Upper lobe of left lung (tissue), 6 donors: ENCODE measurements at regions not wholly inside any gene's neighbourhood (a gene's known extent, or its start where the extent isn't known, plus 50 kb on each side); places are given as distances from the start of the nearest gene placed in this dataset.

ENCODE experiments used
- ATAC-seq, 2 donors: fragments of 200-7000 bp; cut with Tn5 transposase; one replicate each; pipeline ENCODE4 v1.9.1; 2022; ENCODE audit warnings: mild to moderate bottlenecking in 2 of 2, moderate library complexity in 2 of 2; ENCODE audit not compliant: low FRiP score in 2 of 2
- DNase-seq, 2 donors: peaks; one replicate each; pipeline ENCODE4 v3.0.0-alpha.2; 2019 to 2020
- H3K27ac ChIP-seq, 4 donors: fragments of 200-600 bp; sonication (generic); one replicate each; pipeline ENCODE4 v1.5.1; 2016 to 2019
- H3K27me3 ChIP-seq, 4 donors: fragments of 200-600 bp; sonication (generic); one replicate each; pipeline ENCODE4 v1.5.1; 2017 to 2019
- H3K36me3 ChIP-seq, 4 donors: fragments of 200-600 bp; sonication (generic); one replicate each; pipeline ENCODE4 v1.5.1; 2016 to 2019
- H3K4me1 ChIP-seq, 4 donors: fragments of 200-600 bp; sonication (generic); one replicate each; pipeline ENCODE4 v1.5.1; 2018 to 2019
- H3K4me3 ChIP-seq, 4 donors: fragments of 200-600 bp; sonication (generic); one replicate each; pipeline ENCODE4 v1.5.1; 2017 to 2019; ENCODE audit warnings: mild to moderate bottlenecking in 2 of 4, moderate library complexity in 1 of 4
- H3K9me3 ChIP-seq, 4 donors: fragments of 200-600 bp; sonication (generic); one replicate each; pipeline ENCODE4 v1.5.1; 2018 to 2019
- CTCF ChIP-seq, 6 experiments: fragments of 450-650 bp in 4 of 6; fragments of 200-600 bp in 2 of 6; sonication (generic) in 2 of 6; IDR thresholded peaks; one replicate each; pipeline ENCODE4 v1.5.1; 2016 to 2019; ENCODE audit warnings: antibody characterized with exemption in 6 of 6
- EP300 ChIP-seq, 4 donors: sonication (generic); formaldehyde crosslinking; IDR thresholded peaks; one replicate each; pipeline ENCODE4 v1.5.1; 2017; ENCODE audit warnings: antibody characterized with exemption in 4 of 4, control low read depth in 2 of 4
- POLR2A ChIP-seq, 4 donors: fragments of 450-650 bp; IDR thresholded peaks; one replicate each; pipeline ENCODE4 v1.5.1; 2016 to 2017; ENCODE audit warnings: antibody characterized with exemption in 4 of 4, mild to moderate bottlenecking in 2 of 4
- POLR2AphosphoS5 ChIP-seq, 2 donors: sonication (generic); formaldehyde crosslinking; IDR thresholded peaks; one replicate each; pipeline ENCODE4 v1.5.1; 2017; ENCODE audit warnings: antibody characterized with exemption in 2 of 2
- WGBS, 2 donors: methylation state at CpG; one replicate each; pipeline ENCODE4 v1.1.5; 2017 to 2018; 5-methylcytosine and 5-hydroxymethylcytosine counted together
- donor health status: DM: no; HTN: no; CAD: no; lungs with moderate emphysema.
- donor health status: DM: no; HTN: yes; CAD: no; lungs with severe emphysema.

GRCh38 chr15:29942548-29942947 is 120.3 kb upstream of the TJP1 start:
- WGBS, 2 donors, result 78 to 82% methylated on average over 7 of the region's 7 CpGs
- Histone ChIP-seq H3K36me3 (no peaks in the 10 kb centered on the region), H3K27me3 (no peaks in the 10 kb centered on the region), H3K27ac (no peak overlapping the region), H3K4me3 (no peak overlapping the region), H3K9me3 (no peaks in the 10 kb centered on the region), H3K4me1 (no peaks in the 10 kb centered on the region)
- peak in 1 of 2 donors; percentile 43 for DNase-seq
- ATAC-seq, result no peak
- TF ChIP-seq POLR2AphosphoS5 (IDR thresholded peaks at IDR 0.05) (no peak), POLR2A (IDR thresholded peaks at IDR 0.05) (no peak), CTCF (IDR thresholded peaks at IDR 0.05) (no peak), EP300 (IDR thresholded peaks at IDR 0.05) (no peak)

DNA sequence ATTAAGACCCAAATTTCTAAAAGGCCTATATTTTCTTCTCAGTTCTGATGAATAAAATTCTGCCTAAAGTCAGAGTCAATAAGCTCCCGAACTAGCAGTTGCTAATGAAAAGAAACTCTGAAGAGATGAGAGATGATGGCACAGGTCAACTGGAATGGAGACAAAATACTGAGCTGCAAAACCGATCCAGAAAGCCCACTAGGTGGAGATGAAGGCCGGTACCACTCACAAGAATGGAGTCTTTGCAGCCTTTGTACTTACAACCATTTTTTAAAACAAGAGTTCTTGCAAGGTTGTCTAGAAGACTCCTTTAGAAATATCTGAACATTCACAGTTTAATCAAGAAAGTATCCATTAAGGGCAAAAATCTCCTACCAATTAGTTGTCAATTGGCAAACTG is 119.9 kb upstream of the TJP1 start:
- TF ChIP-seq POLR2A (IDR thresholded peaks at IDR 0.05), result no peak
- peak in 2 of 6 experiments; percentile 13 to 14 for TF ChIP-seq CTCF (IDR thresholded peaks at IDR 0.05)
- no peaks in the 10 kb centered on the region for H3K4me1 ChIP-seq
- DNase-seq (no peak), ATAC-seq (no peak)
- H3K9me3 ChIP-seq, result no peaks in the 10 kb centered on the region
- no peaks in the 10 kb centered on the region for H3K27me3 ChIP-seq
- no peak overlapping the region for H3K27ac ChIP-seq
- no peaks in the 10 kb centered on the region for H3K36me3 ChIP-seq
- 57 to 62% methylated on average over 3 of the region's 3 CpGs for WGBS, 2 donors
- no peak overlapping the region for H3K4me3 ChIP-seq

DNA sequence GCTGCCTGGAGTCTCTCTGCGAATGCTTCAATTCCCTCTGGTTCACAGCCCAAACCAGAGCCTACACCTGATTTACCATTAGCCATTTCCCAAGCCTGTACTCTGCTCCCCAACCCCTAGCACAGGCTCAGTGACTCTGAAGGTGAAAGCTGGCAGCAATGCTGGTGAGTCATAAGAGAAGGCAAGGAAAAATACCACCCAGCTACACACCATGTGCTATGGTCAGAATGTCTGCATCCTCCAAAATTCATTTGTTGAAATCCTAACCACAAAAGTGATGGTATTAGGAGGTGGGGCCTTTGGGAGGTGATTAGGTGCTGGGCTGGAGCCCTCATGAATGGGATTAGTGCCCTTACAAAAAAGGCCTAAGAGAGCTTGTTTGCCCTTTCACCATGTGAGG is 117.1 kb upstream of the TJP1 start:
- TF ChIP-seq POLR2AphosphoS5 (IDR thresholded peaks at IDR 0.05) (no peak), EP300 (IDR thresholded peaks at IDR 0.05) (no peak), CTCF (IDR thresholded peaks at IDR 0.05) (no peak), POLR2A (IDR thresholded peaks at IDR 0.05) (no peak)
- no peaks in the 10 kb centered on the region for H3K9me3 ChIP-seq
- no peaks in the 10 kb centered on the region for H3K4me1 ChIP-seq
- no peaks in the 10 kb centered on the region for H3K27me3 ChIP-seq
- WGBS, 2 donors, result 90 to 100% methylated on average over 1 of the region's 1 CpG
- DNase-seq (no peak), ATAC-seq (no peak)
- no peaks in the 10 kb centered on the region for H3K36me3 ChIP-seq
- H3K4me3 ChIP-seq, result no peak overlapping the region
- no peak overlapping the region for H3K27ac ChIP-seq

DNA sequence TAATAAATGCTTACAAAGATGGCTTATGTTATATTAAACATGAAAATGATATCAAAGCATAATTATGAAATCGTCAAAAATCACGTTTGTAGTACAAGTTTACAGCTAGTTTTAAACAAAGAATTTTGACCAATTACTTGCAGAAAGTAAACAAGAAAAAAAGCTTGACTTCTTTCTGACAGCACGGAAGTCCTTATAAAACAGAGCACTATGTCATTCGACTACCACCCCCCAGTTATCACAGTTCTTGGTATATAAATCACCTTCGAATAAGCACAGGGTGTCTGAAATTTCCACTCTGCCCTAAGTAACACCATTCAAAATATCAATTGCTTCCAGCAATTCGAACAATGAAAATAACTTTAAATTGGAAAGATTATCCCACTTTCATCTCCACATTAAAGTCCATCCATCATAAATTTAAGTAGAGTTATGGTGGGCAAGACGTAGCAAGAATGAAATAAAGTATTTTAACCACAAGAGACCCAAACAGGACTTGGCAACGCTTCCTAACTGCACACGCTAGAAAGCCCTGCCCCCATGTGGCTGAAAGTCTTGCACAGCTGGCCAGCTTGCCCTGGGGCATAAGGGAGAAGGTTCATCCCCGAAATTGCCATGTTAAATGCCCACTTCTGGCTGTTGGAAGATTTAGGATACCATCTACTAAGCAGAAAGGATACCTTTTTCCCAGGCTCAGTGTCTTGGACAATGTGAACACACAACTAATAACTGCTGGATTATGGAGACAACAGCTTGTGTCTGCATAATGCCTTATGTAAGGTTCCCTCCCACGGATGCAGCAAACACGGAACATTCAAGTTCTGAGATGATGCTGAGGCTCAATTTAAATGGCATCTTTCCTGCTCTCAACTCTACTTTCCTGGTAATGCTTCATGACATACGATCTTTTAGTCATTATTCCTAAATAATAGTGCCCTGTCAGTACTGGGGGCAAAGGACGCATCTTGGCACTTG is 116.4 kb upstream of the TJP1 start:
- no peak overlapping the region for H3K4me3 ChIP-seq
- H3K4me1 ChIP-seq, result no peaks in the 10 kb centered on the region
- no peaks in the 10 kb centered on the region for H3K9me3 ChIP-seq
- H3K36me3 ChIP-seq, result no peaks in the 10 kb centered on the region
- TF ChIP-seq POLR2A (IDR thresholded peaks at IDR 0.05), result no peak
- peak in 1 of 6 experiments; percentile 17 for TF ChIP-seq CTCF (IDR thresholded peaks at IDR 0.05)
- WGBS, 2 donors, result 70 to 76% methylated on average over 14 of the region's 14 CpGs
- no peaks in the 10 kb centered on the region for H3K27me3 ChIP-seq
- DNase-seq (no peak), ATAC-seq (no peak)
- H3K27ac ChIP-seq, result no peak overlapping the region

- H3K27me3 ChIP-seq, result no peaks in the 10 kb centered on the region
- H3K9me3 ChIP-seq, result no peaks in the 10 kb centered on the region
- TF ChIP-seq POLR2A (IDR thresholded peaks at IDR 0.05), result no peak
- TF ChIP-seq CTCF (IDR thresholded peaks at IDR 0.05), result no peak
- no peak for TF ChIP-seq EP300 (IDR thresholded peaks at IDR 0.05)
- no peak for TF ChIP-seq POLR2AphosphoS5 (IDR thresholded peaks at IDR 0.05)
- ATAC-seq (no peak), DNase-seq (no peak)
- WGBS, 2 donors, result 79 to 80% methylated on average over 2 of the region's 2 CpGs
- no peaks in the 10 kb centered on the region for H3K36me3 ChIP-seq
- no peak overlapping the region for H3K4me3 ChIP-seq
- no peaks in the 10 kb centered on the region for H3K4me1 ChIP-seq
- H3K27ac ChIP-seq, result no peak overlapping the region
These were observed 115.7 kb upstream of the TJP1 start for GRCh38 chr15:29937956-29938355.
